Ishikawa (cell line): ENCODE measurements at regions not wholly inside any gene's neighbourhood (a gene's known extent, or its start where the extent isn't known, plus 50 kb on each side); places are given as distances from the start of the nearest gene placed in this dataset.

ENCODE experiments used
- CEBPB ChIP-seq: IDR thresholded peaks from 2 replicates; pipeline ENCODE4 v1.6.1; 2012
- CREB1 ChIP-seq: IDR thresholded peaks from 2 replicates; pipeline ENCODE4 v1.6.1; 2012; ENCODE audit warnings: low read depth
- EGR1 ChIP-seq: IDR thresholded peaks from 2 replicates; pipeline ENCODE4 v1.6.1; 2012
- EP300 ChIP-seq: IDR thresholded peaks from 2 replicates; pipeline ENCODE4 v1.6.1; 2012; ENCODE audit warnings: borderline replicate concordance
- FOXM1 ChIP-seq: IDR thresholded peaks from 2 replicates; pipeline ENCODE4 v1.6.1; 2012; ENCODE audit warnings: low read depth, borderline replicate concordance
- NFIC ChIP-seq: IDR thresholded peaks from 2 replicates; pipeline ENCODE4 v1.6.1; 2012
- RAD21 ChIP-seq: IDR thresholded peaks from 2 replicates; pipeline ENCODE4 v1.6.1; 2012; ENCODE audit warnings: low read depth
- REST ChIP-seq: IDR thresholded peaks from 2 replicates; pipeline ENCODE4 v1.6.1; 2012; ENCODE audit warnings: low read depth, mild to moderate bottlenecking
- TAF1 ChIP-seq: IDR thresholded peaks from 2 replicates; pipeline ENCODE4 v1.6.1; 2012; ENCODE audit warnings: low read depth, mild to moderate bottlenecking
- TCF12 ChIP-seq: IDR thresholded peaks from 2 replicates; pipeline ENCODE4 v1.6.1; 2012; ENCODE audit warnings: low read depth
- TEAD4 ChIP-seq: IDR thresholded peaks from 2 replicates; pipeline ENCODE4 v1.6.1; 2012
- USF1 ChIP-seq: IDR thresholded peaks from 2 replicates; pipeline ENCODE4 v1.6.1; 2012
- YY1 ChIP-seq: IDR thresholded peaks from 2 replicates; pipeline ENCODE4 v1.6.1; 2012; ENCODE audit warnings: low read depth
- ZBTB7A ChIP-seq: IDR thresholded peaks from 2 replicates; pipeline ENCODE4 v1.6.1; 2012; ENCODE audit warnings: low read depth
- TF ChIP-seq, protein P1 (sequence below): IDR thresholded peaks from 2 replicates; pipeline ENCODE4 v1.6.1; 2012

DNA sequence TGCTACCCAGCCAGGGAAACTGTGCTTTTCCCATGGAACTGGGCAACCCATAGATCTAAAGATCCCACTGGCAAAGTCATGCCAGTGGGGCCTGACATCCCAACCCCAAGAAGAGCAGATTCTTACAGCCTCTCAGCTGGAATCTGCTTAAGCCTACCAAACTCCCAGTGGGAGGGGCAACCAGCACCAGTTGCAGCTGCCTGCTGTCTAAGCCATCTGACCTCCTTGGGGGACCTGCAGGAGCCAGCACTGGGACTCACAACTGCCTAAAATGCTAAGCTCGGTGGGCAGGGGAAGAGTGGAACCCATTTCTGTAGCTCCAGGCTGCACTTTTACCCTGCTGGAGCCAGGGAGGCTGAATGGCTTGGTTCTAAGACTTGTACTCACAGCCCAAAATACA is 770.7 kb upstream of the SLC8A1 start:
- TF ChIP-seq EGR1, result no peak
- no peak for TF ChIP-seq YY1
- no peak for TF ChIP-seq USF1

GRCh38 chr2:41234093-41234492 is 782.2 kb upstream of the SLC8A1 start:
- no peak for TF ChIP-seq FOXM1
- TF ChIP-seq USF1, result no peak
- TF ChIP-seq EGR1, result no peak
- no peak for TF ChIP-seq EP300
- no peak for TF ChIP-seq REST
- TF ChIP-seq CEBPB, result no peak
- TF ChIP-seq, protein P1, sequence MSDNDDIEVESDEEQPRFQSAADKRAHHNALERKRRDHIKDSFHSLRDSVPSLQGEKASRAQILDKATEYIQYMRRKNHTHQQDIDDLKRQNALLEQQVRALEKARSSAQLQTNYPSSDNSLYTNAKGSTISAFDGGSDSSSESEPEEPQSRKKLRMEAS, result no peak
- TF ChIP-seq ZBTB7A, result no peak
- TF ChIP-seq RAD21, result no peak
- TF ChIP-seq NFIC, result no peak
- no peak for TF ChIP-seq CREB1
- no peak for TF ChIP-seq YY1
- no peak for TF ChIP-seq TAF1

DNA sequence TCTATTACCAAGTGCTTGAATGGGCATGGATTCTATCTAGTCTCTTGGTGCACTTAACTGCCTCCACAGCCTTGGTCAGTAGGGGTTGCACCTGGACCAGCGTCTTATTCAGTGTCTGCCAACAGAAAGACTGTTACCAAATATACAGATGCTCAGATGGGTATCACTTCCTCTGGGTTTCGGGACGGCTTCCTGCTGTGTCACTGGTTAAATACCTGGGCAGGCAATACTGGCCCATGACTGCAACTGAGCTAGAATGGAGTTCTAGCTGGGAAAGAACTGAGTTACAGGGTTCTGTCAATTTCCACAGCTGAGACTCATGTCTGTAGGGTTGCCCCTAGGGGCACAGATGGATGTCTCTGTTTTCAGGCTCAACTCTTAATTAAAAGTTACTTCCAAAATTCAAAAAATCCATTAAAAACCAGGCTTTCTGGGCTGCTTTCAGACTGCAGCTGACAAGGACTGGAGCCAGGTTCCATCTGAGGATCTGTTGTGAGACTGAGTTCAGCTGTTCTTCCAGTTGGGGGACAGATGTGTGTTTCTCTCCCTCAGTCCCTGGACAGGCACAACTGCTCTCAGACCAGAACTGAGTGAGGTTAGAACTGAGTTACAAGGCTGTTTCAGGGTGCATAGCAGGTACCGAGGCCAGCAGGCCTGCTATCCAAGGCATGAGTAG is 789.6 kb upstream of the SLC8A1 start:
- no peak for TF ChIP-seq USF1
- TF ChIP-seq EP300, result no peak
- no peak for TF ChIP-seq YY1
- TF ChIP-seq, protein P1, result no peak
- no peak for TF ChIP-seq TCF12
- TF ChIP-seq TEAD4, result no peak
- no peak for TF ChIP-seq EGR1
- TF ChIP-seq CEBPB, result no peak
- no peak for TF ChIP-seq RAD21
- TF ChIP-seq NFIC, result no peak
- no peak for TF ChIP-seq FOXM1
- no peak for TF ChIP-seq TAF1
- no peak for TF ChIP-seq CREB1
- TF ChIP-seq ZBTB7A, result no peak
- TF ChIP-seq REST, result no peak

GRCh38 chr2:41242001-41242331 is 790.1 kb upstream of the SLC8A1 start:
- TF ChIP-seq, protein P1, result no peak
- no peak for TF ChIP-seq EP300
- no peak for TF ChIP-seq FOXM1
- no peak for TF ChIP-seq CEBPB

DNA sequence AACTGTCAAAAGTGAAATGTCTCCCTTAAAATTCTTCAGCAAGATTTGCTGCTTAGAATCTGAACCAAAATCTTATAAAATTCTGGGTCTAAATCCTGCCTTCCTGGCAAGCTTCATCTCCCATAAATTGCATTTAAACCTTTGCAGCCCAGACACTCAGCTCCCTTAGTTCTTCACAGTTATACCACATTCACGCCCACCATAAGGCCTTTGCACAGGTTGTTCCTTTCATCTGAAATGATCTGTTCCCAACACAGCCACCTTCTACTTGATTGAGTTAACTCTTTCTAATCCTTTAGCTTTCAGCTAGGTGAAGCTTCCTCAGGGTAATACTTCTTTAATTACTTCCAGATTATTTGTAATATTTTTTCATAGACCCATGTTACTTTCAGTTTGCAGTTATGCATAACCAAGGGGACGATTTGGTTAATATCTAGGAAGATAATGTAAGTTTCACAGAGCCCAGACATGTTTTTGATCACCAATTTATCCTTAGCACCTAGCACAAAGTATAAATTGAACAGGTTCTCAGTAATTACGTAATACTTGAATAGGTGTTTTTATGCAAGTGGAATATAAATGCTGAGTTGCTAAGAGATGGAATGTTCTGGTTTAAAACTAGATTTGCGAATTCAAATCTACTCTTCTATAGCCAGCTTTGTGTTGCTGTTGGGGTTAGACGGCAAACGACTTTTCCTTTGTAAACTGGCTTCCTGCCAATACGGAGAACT is 779.7 kb upstream of the PKDCC start:
- TF ChIP-seq TAF1 (no peak), TCF12 (no peak), USF1 (no peak), YY1 (no peak)
